Effector memory CD8-positive, alpha-beta T cell (primary cell): ENCODE measurements at regions not wholly inside any gene's neighbourhood (a gene's known extent, or its start where the extent isn't known, plus 50 kb on each side); places are given as distances from the start of the nearest gene placed in this dataset.
"Not testable (repeated sequence)": the region's sequence is repeated elsewhere in the genome, so short reads cannot be mapped to it uniquely, and the experiment has no call there.

Experiments used
- ATAC-seq: fragments of 150-1000 bp; cut with Tn5 transposase; replicated peaks from 2 replicates; pipeline ENCODE4 v1.10.0; 2021; ENCODE audit warnings: mild to moderate bottlenecking, moderate library complexity
- DNase-seq, 3 experiments: peaks; one replicate each; pipeline ENCODE4 v3.0.0; 2021
- H3K27ac Mint-ChIP-seq, 2 donors: one replicate each; pipeline ENCODE4 v1.8.0; 2022; ENCODE audit warnings: mild to moderate bottlenecking in 2 of 2, mixed read lengths in 2 of 2, moderate library complexity in 2 of 2
- H3K27me3 Mint-ChIP-seq, 2 donors: one replicate each; pipeline ENCODE4 v1.8.0; 2022; ENCODE audit warnings: mixed read lengths in 2 of 2
- H3K36me3 Mint-ChIP-seq: one replicate; pipeline ENCODE4 v1.8.0; 2022; ENCODE audit warnings: mild to moderate bottlenecking, moderate library complexity, mixed read lengths; ENCODE audit not compliant: insufficient read depth
- H3K4me1 Mint-ChIP-seq, 2 donors: one replicate each; pipeline ENCODE4 v1.8.0; 2022; ENCODE audit warnings: low read depth in 2 of 2, mixed read lengths in 2 of 2
- H3K4me3 Mint-ChIP-seq, 2 donors: one replicate each; pipeline ENCODE4 v1.8.0; 2022; ENCODE audit warnings: mild to moderate bottlenecking in 2 of 2, mixed read lengths in 2 of 2, moderate library complexity in 2 of 2
- H3K9me3 Mint-ChIP-seq, 2 donors: one replicate each; pipeline ENCODE4 v1.8.0; 2022; ENCODE audit warnings: mixed read lengths in 2 of 2

- Mint-ChIP-seq H3K9me3 (peaks cover 10 to 20% of the 10 kb centered on the region in 2 donors), H3K36me3 (no peaks in the 10 kb centered on the region), H3K27ac (no peak overlapping the region), H3K4me3 (no peak overlapping the region), H3K4me1 (no peaks in the 10 kb centered on the region), H3K27me3 (peaks cover 25 to 46% of the 10 kb centered on the region in 2 donors)
- DNase-seq (no peak), ATAC-seq (no peak)
Measured at GRCh38 chr15:79778378-79778990, 118.3 kb downstream of the MTHFS start.

- Mint-ChIP-seq H3K27ac (no peak overlapping the region), H3K4me3 (no peak overlapping the region), H3K27me3 (peaks cover 32 to 52% of the 10 kb centered on the region in 2 donors), H3K4me1 (no peaks in the 10 kb centered on the region), H3K36me3 (no peaks in the 10 kb centered on the region), H3K9me3 (peaks cover 10 to 20% of the 10 kb centered on the region in 2 donors)
- DNase-seq, result no peak
- ATAC-seq, result peak; percentile 21
Measured at GRCh38 chr15:79779746-79780145, 117.1 kb downstream of the MTHFS start.

- H3K4me3 Mint-ChIP-seq, H3K27ac Mint-ChIP-seq, DNase-seq, ATAC-seq, H3K36me3 Mint-ChIP-seq, H3K4me1 Mint-ChIP-seq: not testable (repeated sequence)
- Mint-ChIP-seq H3K27me3 (peaks cover 50 to 57% of the 10 kb centered on the region in 2 donors), H3K9me3 (peaks cover 10 to 20% of the 10 kb centered on the region in 2 donors)
Measured at GRCh38 chr15:79782307-79782706, 114.5 kb downstream of the MTHFS start.
